Heart left ventricle (tissue), 13 donors: ENCODE measurements at regions not wholly inside any gene's neighbourhood (a gene's known extent, or its start where the extent isn't known, plus 50 kb on each side); places are given as distances from the start of the nearest gene placed in this dataset.

ENCODE experiments used
- CTCF ChIP-seq, 12 donors: fragments of 200-600 bp; sonication (generic) in 4 of 12; IDR thresholded peaks; one replicate each; pipeline versions ENCODE4 v1.5.0 to v1.8.0; 2018 to 2022; ENCODE audit warnings: antibody characterized with exemption in 12 of 12, mild to moderate bottlenecking in 5 of 12
- POLR2A ChIP-seq, 2 donors: fragments of 450-650 bp; IDR thresholded peaks; one replicate each; pipeline ENCODE4 v1.6.1; 2017; ENCODE audit warnings: antibody characterized with exemption in 2 of 2, mild to moderate bottlenecking in 2 of 2, moderate library complexity in 2 of 2
- donor health status: ischemic (EF 13 %, LVEDD 7.1; RV severe dilation, severe dysfunction).
- donor health status: DM: no; HTN: yes; CAD: no.
- donor health status: DM: no; HTN: no; CAD: no.
- donor health status: ischemic (EF 25% LVEDD 6.9; RV normal size, moderate dysfunction).
- donor health status: ischemic (EF 25% LVEDD 5.7; RV mildly dilated, moderate dysfunction).
- donor health status: ischemic (EF 35%, LVEDD 5.7; RV mildly dilated, moderate dysfunction).
- donor health status: nonischemic (EF 11% LVEDD 7.7; RV severe dilation, severe dysfunction).
- donor health status: DM: yes; HTN: yes; CAD: no.
- donor health status: PGD.
- donor health status: ischemic (EF 29% LVEDD 5.4; RV normal size, mild dysfunction).
- donor health status: nonischemic (EF 23%, LVEDD 6.1; RV moderate dilation, normal function).

- TF ChIP-seq POLR2A (IDR thresholded peaks at IDR 0.05) (no peak), CTCF (IDR thresholded peaks at IDR 0.05) (no peak)
These were observed 150.4 kb upstream of the NEBL start for GRCh38 chr10:21047511-21047910.
